HG02981 (cell line): ENCODE measurements at regions not wholly inside any gene's neighbourhood (a gene's known extent, or its start where the extent isn't known, plus 50 kb on each side); places are given as distances from the start of the nearest gene placed in this dataset.
"Not testable (repeated sequence)": the region's sequence is repeated elsewhere in the genome, so short reads cannot be mapped to it uniquely, and the experiment has no call there.

Experiments
- ATAC-seq: cut with Tn5 transposase; IDR thresholded peaks from one replicate; pipeline ENCODE4 v1.9.1; 2021; ENCODE audit warnings: mild to moderate bottlenecking, moderate library complexity; ENCODE audit not compliant: unreplicated experiment

DNA sequence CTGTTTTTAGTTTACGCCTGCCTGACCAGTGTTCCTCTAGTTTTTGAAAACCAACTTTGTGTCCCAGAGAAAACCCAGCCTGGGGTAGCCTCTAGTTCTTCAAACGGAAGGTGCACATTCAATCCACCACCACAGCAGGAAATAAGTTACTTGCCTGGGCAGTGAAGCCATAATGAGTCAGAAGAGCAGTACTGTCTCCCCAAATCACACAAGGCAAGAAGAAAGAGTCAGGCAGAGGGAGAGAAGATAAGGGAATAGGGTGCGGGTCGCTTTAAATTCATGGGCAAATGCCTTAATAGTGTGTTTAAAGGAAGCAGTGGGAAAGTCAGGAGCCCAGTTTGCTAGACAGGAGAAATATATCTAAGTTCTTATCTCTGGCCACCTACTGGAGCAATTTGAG lies 333.8 kb upstream of the GRIA3 start:
- no peak for ATAC-seq

DNA sequence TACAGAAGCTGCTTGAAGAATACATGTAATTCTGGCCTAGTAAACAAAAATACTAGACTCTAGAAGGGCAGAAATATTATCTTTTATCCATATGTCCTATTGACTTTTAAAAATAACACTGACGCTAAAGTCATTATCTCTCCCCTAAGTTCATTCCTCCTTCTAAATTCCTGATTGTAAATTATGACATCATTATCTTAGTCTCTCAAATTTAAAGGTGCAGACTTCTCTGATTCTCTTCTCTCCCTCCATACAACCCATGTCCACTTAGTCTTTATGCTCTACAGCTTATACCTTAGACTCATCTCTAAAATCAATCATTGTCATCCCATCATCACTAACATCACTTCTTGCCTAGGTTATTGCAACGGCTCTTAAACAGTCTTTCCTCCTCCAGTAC lies 327.9 kb upstream of the GRIA3 start:
- no peak for ATAC-seq

DNA sequence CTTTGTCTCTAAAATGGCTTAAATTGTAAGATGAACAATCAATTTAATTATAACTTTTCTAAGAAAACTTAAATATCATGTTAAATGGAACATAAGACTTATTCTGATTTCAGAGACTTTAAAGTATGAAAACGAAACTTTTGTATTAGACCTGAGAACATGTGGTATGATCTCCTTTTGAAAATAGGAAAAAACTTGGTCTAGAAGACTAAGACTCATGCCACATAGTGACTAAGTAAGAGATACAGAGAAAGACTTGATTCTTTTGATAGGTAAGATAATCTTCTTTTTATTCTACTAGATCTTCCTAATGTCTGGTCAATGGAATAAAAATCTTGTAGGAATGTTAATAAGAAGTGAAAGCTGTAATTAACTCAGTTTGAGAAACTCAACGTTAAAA lies 326.3 kb upstream of the GRIA3 start:
- no peak for ATAC-seq

- ATAC-seq: no peak
Observed at GRCh38 chrX:122863067-122863466, 321.0 kb upstream of the GRIA3 start.

- no peak for ATAC-seq
Observed at GRCh38 chrX:122866532-122866931, 317.5 kb upstream of the GRIA3 start.

GRCh38 chrX:122868631-122869030 lies 315.4 kb upstream of the GRIA3 start:
- ATAC-seq: no peak

GRCh38 chrX:122869171-122869570 lies 314.9 kb upstream of the GRIA3 start:
- ATAC-seq: no peak

- no peak for ATAC-seq
Observed at GRCh38 chrX:122878269-122878668, 305.8 kb upstream of the GRIA3 start.

DNA sequence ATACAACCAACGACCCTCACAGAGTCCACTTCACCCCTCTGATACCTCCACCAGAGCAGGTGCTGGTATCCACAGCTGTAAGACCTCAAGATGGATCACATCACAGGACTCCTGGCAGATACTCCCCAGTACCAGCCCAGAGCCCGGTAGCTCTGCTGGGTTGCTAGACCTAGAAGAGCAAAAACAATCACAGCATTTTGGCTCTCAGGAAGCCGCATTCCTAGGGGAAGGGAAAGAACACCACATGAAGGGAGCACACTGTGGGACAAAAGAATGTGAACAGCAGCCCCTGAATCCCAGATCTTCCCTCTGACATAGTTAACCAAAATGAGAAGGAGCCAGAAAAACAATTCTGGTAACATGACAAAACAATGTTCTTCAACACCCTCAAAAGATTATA lies 303.1 kb upstream of the GRIA3 start:
- no peak for ATAC-seq

DNA sequence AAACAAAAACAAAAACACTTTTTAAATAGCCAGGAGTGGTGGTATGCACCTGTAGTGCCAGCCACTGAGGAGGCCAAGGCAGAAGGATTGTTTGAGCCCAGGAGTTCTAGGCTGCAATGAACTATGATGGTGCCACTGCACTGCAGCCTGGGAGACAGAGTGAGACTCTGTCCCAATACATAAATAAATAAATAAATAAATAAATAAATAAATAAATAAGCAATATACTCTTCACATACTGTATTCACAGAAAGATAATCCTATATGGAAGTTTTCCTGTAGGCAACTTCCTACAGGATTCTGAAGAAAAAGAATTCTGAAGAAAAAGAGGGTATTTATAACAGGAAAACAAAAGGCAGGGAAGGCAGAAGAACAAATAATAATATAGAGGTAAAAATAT lies 293.3 kb upstream of the GRIA3 start:
- ATAC-seq: no peak

DNA sequence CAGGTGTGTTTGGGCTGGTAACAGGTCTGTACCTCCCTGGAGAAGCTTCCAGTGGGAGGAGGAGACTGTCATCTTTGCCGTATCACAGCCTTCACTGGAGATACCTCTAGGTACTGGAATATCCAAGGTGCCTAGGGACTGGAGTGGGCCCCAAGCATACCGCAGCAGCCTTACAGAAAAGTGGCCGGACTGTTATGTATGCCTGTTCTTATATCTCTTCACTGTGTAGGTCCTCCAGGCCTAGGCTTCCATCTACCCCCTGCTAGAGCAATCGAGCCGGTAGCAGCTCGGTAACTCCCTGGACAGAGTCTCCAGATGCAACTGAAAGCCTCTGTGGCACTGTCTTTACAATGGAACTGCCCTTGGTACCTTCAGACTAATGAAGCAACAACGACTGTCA lies 277.4 kb upstream of the GRIA3 start:
- no peak for ATAC-seq

DNA sequence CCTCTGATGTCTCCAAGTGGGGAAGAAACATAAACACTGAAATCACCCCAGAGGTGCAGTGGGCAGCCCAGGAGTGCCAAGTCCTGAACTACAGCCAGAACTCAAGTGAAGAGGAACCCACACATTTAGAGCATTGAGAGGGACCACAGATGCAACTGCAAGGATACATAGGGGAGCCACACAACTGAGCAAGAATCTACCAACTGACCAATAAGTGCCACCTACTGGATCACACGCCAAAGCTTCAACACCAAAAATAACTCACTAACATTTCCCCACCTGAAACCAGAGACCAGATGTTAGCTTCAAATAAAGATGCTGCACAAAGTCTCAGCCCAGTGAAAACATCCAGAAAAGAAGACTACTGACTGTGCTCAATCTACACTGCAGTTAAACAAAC lies 276.7 kb upstream of the GRIA3 start:
- no peak for ATAC-seq

DNA sequence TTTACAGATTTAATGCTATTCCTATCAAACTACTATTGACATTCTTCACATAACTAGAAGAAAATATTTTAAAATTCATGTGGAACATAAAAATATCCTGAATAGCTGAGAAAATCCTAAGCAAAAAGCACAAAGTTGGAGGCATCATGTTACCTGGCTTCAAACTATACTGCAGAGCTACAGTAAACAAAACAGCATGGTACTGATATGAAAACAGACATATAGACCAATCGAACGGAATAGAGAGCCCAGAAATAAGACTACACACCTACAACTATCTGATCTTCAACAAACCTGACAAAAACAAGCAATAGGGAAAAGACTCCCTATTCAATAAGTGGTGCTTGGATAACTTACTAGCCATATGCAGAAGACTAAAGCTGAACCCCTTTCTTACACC lies 273.4 kb upstream of the GRIA3 start:
- ATAC-seq: no peak

DNA sequence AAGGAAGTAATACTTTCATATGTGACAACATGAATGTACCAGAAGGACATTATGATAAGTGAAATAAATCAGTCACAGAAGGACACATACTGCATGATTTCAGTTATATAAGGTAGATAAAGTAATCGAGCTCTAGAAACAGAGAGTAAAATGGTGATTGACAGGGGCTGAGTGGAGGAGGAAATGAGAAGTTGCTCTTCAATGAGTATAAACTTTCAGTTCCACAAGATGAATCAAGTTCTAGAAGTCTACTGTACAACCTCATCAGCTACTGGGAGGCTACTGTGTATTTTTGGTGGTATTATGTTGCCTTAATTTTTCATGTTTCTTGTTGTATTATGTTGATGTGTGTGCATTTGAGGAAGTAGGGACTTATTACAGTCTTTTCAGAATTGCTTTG lies 270.9 kb upstream of the GRIA3 start:
- ATAC-seq: no peak

DNA sequence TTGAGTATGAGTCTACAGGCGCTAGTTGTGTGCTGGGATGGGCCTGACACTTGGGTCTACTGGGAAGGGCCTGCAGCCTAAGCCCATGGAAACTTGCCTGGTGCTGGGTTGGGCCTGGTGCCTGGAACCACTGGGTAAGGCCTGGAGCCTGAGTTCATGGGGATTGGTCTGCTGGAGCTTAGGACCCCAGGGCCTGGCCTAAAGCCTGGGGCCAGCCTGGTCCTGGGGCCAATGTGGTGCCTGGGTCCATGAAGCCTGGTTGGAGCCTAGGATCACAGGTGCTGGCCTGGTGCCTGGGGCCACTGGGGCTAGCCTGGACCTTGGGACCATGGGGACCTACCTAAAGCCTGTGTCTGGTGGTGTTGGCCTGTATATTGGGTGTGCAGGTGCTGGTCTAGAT lies 270.3 kb upstream of the GRIA3 start:
- no peak for ATAC-seq

- no peak for ATAC-seq
Observed at GRCh38 chrX:122914256-122914655, 269.8 kb upstream of the GRIA3 start.

- ATAC-seq: no peak
Observed at GRCh38 chrX:122934131-122934530, 249.9 kb upstream of the GRIA3 start.

- ATAC-seq: no peak
Observed at GRCh38 chrX:122940199-122940598, 243.9 kb upstream of the GRIA3 start.

DNA sequence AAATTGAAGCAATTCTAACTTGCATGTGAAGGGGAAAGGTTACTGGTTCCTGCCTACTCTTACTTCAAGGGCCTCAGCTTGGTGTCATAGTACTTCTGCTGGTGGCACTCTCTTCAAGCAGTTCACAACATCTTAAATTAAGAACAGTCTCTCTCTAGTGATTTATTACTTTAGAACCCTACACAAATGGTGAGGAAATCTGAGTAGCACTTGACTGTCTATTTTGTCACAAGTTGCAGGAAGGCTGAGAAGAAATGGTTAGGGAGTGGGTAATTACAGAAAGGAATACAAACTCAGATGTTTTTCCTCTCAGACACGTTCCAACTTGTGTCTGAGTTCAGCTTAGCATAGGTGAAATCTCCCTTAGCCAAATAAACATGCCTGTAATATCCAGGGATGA lies 242.3 kb upstream of the GRIA3 start:
- no peak for ATAC-seq

DNA sequence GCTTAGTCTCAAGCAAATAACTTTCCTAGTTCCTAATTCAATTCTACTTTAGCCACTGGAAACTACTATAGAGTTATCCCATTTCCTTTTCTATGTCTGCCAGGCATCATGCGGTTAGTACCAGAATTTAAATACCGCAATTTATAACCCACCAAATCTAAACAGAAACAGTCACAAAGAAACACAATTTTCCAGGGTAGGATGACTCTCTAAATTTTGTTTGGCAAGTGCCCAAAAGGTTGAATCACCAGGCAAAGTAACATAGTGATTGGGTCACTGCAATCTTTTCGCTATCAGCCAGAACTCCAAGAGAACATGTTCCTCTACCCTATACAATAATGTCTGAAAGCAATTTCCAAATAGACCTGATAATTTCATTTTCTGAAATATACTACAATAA lies 240.2 kb upstream of the GRIA3 start:
- ATAC-seq: no peak

DNA sequence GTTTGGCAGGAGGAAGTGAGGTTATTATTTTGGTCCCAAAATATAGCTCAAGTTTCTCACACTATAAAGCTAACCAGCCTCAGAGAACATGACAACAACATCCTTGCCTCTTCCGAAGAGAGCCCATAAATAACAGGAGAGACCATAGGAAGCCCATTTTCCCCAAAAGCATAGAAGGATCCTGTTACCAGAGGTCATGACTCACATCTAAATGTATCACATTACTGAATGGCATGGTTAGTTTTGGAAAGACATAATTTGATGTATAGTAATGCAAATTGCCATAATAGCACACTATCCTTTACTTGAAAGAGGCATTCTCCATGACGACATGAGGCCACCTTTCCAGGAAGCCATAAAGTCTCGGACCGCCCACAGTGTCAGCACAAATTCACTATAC lies 238.8 kb upstream of the GRIA3 start:
- ATAC-seq: no peak

GRCh38 chrX:122972604-122973003 lies 211.5 kb upstream of the GRIA3 start:
- no peak for ATAC-seq

- no peak for ATAC-seq
Observed at GRCh38 chrX:122982521-122982920, 201.6 kb upstream of the GRIA3 start.

- ATAC-seq: not testable (repeated sequence)
Observed at GRCh38 chrX:123002844-123003243, 181.2 kb upstream of the GRIA3 start.
